ENCODE measurements at regions not wholly inside any gene's neighbourhood (a gene's known extent, or its start where the extent isn't known, plus 50 kb on each side); places are given as distances from the start of the nearest gene placed in this dataset.
A peak's percentile ranks its signal among the peaks of the same experiment; 100 is the strongest.

- Histone ChIP-seq H3K27ac (no peak overlapping the region), H3K4me1 (peaks cover 0 to 24% (median 2%) of the 10 kb centered on the region in 4 donors), H3K36me3 (no peaks in the 10 kb centered on the region), H3K4me3 (no peak overlapping the region), H3K9me3 (no peaks in the 10 kb centered on the region), H3K27me3 (no peaks in the 10 kb centered on the region)
- no peak for DNase-seq (ENCODE audit: low spot score in 2 of 2)
- 52 to 55% methylated on average over 4 of the region's 4 CpGs for WGBS, 2 donors
- TF ChIP-seq EP300 (IDR thresholded peaks at IDR 0.05) (no peak), CTCF (IDR thresholded peaks at IDR 0.05) (no peak), POLR2A (IDR thresholded peaks at IDR 0.05) (no peak)
Measured at GRCh38 chr20:40774252-40774651, 85.2 kb upstream of the MAFB start.

- WGBS, 2 donors = 69 to 80% methylated on average over 2 of the region's 2 CpGs
- Histone ChIP-seq H3K36me3 (no peaks in the 10 kb centered on the region), H3K9me3 (no peaks in the 10 kb centered on the region), H3K4me3 (no peak overlapping the region), H3K27me3 (no peaks in the 10 kb centered on the region), H3K4me1 (peaks cover 0 to 24% (median 2%) of the 10 kb centered on the region in 4 donors), H3K27ac (no peak overlapping the region)
- no peak for DNase-seq (ENCODE audit: low spot score in 2 of 2)
- TF ChIP-seq EP300 (IDR thresholded peaks at IDR 0.05) (no peak), CTCF (IDR thresholded peaks at IDR 0.05) (no peak), POLR2A (IDR thresholded peaks at IDR 0.05) (no peak)
Measured at GRCh38 chr20:40775561-40776146, 86.6 kb upstream of the MAFB start.

- no peak for TF ChIP-seq POLR2A (IDR thresholded peaks at IDR 0.05)
- no peak for TF ChIP-seq CTCF (IDR thresholded peaks at IDR 0.05)
- TF ChIP-seq EP300 (IDR thresholded peaks at IDR 0.05) = no peak
- H3K27ac ChIP-seq = peak overlapping the region in 1 of 4 donors; percentile 22
- H3K9me3 ChIP-seq = no peaks in the 10 kb centered on the region
- no peaks in the 10 kb centered on the region for H3K27me3 ChIP-seq
- no peak overlapping the region for H3K4me3 ChIP-seq
- no peaks in the 10 kb centered on the region for H3K36me3 ChIP-seq
- H3K4me1 ChIP-seq = peaks cover 0 to 19% (median 2%) of the 10 kb centered on the region in 4 donors
- 51 to 63% methylated on average over 12 to 13 of the region's 13 CpGs for WGBS, 2 donors
- DNase-seq (ENCODE audit: low spot score in 2 of 2) = no peak
Measured at GRCh38 chr20:40776466-40777457, 87.7 kb upstream of the MAFB start.

GRCh38 chr20:40777653-40778052 lies 88.6 kb upstream of the MAFB start:
- no peak for TF ChIP-seq CTCF (IDR thresholded peaks at IDR 0.05)
- no peak for TF ChIP-seq POLR2A (IDR thresholded peaks at IDR 0.05)
- no peak for TF ChIP-seq EP300 (IDR thresholded peaks at IDR 0.05)
- H3K4me1 ChIP-seq = peaks cover 0 to 18% (median 2%) of the 10 kb centered on the region in 4 donors
- DNase-seq (ENCODE audit: low spot score in 2 of 2) = no peak

More at GRCh38 chr20:40777653-40778052, 88.6 kb upstream of the MAFB start:
- H3K27ac ChIP-seq = no peak overlapping the region
- no peak overlapping the region for H3K4me3 ChIP-seq
- H3K9me3 ChIP-seq = no peaks in the 10 kb centered on the region
- no peaks in the 10 kb centered on the region for H3K27me3 ChIP-seq
- H3K36me3 ChIP-seq = no peaks in the 10 kb centered on the region
